Kidney (tissue), 13 donors: ENCODE measurements at regions not wholly inside any gene's neighbourhood (a gene's known extent, or its start where the extent isn't known, plus 50 kb on each side); places are given as distances from the start of the nearest gene placed in this dataset.

Experiments used
- DNase-seq, 5 donors: peaks; one replicate each; pipeline ENCODE4 v3.0.0-alpha.2; 2013 to 2020
- FAIRE-seq: peaks from 2 replicates; lab custom pipeline; 2012; peaks lifted over from hg19 to GRCh38; lab: Jason Lieb, UNC
- H3K27ac ChIP-seq, 2 donors: one replicate each; pipeline ENCODE4 v1.7.0; 2013; ENCODE audit warnings: low read depth in 2 of 2, low read length in 2 of 2, inconsistent platforms in 1 of 2
- H3K27me3 ChIP-seq: one replicate; pipeline ENCODE4 v1.7.1; 2013; ENCODE audit warnings: low read length, inconsistent platforms; ENCODE audit not compliant: control insufficient read depth, insufficient read depth
- H3K36me3 ChIP-seq, 3 donors: one replicate each; pipeline versions ENCODE4 v1.7.0 to v1.7.1; 2013; ENCODE audit warnings: low read length in 3 of 3, control low read depth in 1 of 3, inconsistent platforms in 1 of 3; ENCODE audit not compliant: insufficient read depth in 3 of 3, control insufficient read depth in 2 of 3
- H3K4me1 ChIP-seq, 3 donors: one replicate each; pipeline versions ENCODE4 v1.7.0 to v1.7.1; 2013; ENCODE audit warnings: low read length in 3 of 3, inconsistent platforms in 1 of 3, low read depth in 1 of 3; ENCODE audit not compliant: control insufficient read depth in 2 of 3, insufficient read depth in 2 of 3
- H3K4me3 ChIP-seq, 3 donors: one replicate each; pipeline versions ENCODE4 v1.7.0 to v1.8.1; 2013; ENCODE audit warnings: low read length in 3 of 3, control low read depth in 1 of 3, inconsistent platforms in 1 of 3
- H3K9ac ChIP-seq, 3 donors: one replicate each; pipeline versions ENCODE4 v1.7.0 to v1.7.1; 2013; ENCODE audit warnings: low read length in 3 of 3, control low read depth in 1 of 3, inconsistent platforms in 1 of 3
- H3K9me3 ChIP-seq, 3 donors: one replicate each; pipeline versions ENCODE4 v1.7.0 to v1.7.1; 2013; ENCODE audit warnings: low read length in 3 of 3, control low read depth in 1 of 3, inconsistent platforms in 1 of 3; ENCODE audit not compliant: control insufficient read depth in 2 of 3, insufficient read depth in 1 of 3
- CTCF ChIP-seq: IDR thresholded peaks from 3 replicates; pipeline ENCODE4 v1.5.1; 2012; ENCODE audit warnings: mild to moderate bottlenecking, moderate library complexity, borderline replicate concordance; ENCODE audit not compliant: insufficient read depth; ENCODE audit errors: extremely low read depth
- intact Hi-C: fragments of 100-400 bp; cut with DNase I; formaldehyde crosslinking; loops from one replicate; pipeline ENCODE4 v1.11.1; 2022
- donor health status: control.
- donor health status: control.
- donor health status: control.
- donor health status: control.
- donor health status: control.
- donor health status: DM: yes; HTN: yes; CAD: no.
- donor health status: Normal renal cell carcinoma (clear cell type).

GRCh38 chr3:152589644-152590043 is 245.3 kb upstream of the P2RY1 start:
- DNase-seq (peak in 1 of 5 donors; percentile 9), FAIRE-seq (no peak)
- intact Hi-C loops = no loop called here
- Histone ChIP-seq H3K4me1 (no peaks in the 10 kb centered on the region), H3K36me3 (no peaks in the 10 kb centered on the region), H3K9ac (no peak overlapping the region), H3K9me3 (no peaks in the 10 kb centered on the region), H3K27me3 (no peaks in the 10 kb centered on the region), H3K4me3 (no peak overlapping the region), H3K27ac (no peak overlapping the region)
- TF ChIP-seq CTCF = no peak

GRCh38 chr3:152591515-152591914 is 243.4 kb upstream of the P2RY1 start:
- FAIRE-seq = no peak
- no peak overlapping the region for H3K27ac ChIP-seq

GRCh38 chr3:152593242-152593641 is 241.7 kb upstream of the P2RY1 start:
- Histone ChIP-seq H3K9ac (no peak overlapping the region), H3K27me3 (no peaks in the 10 kb centered on the region), H3K4me3 (no peak overlapping the region), H3K27ac (no peak overlapping the region), H3K4me1 (peaks cover 0 to 4% (median 2%) of the 10 kb centered on the region in 3 donors), H3K36me3 (no peaks in the 10 kb centered on the region), H3K9me3 (no peaks in the 10 kb centered on the region)
- TF ChIP-seq CTCF = no peak
- FAIRE-seq (no peak), DNase-seq (no peak)
- intact Hi-C loops = no loop called here

More at GRCh38 chr3:152591515-152591914, 243.4 kb upstream of the P2RY1 start:
- intact Hi-C loops = no loop called here
- TF ChIP-seq CTCF = no peak
- no peaks in the 10 kb centered on the region for H3K27me3 ChIP-seq
- H3K36me3 ChIP-seq = no peaks in the 10 kb centered on the region
- H3K9ac ChIP-seq = no peak overlapping the region
- no peak overlapping the region for H3K4me3 ChIP-seq
- peaks cover 0 to 2% (median 0%) of the 10 kb centered on the region in 3 donors for H3K4me1 ChIP-seq
- no peak for DNase-seq
- no peaks in the 10 kb centered on the region for H3K9me3 ChIP-seq
